ENCODE measurements at regions not wholly inside any gene's neighbourhood (a gene's known extent, or its start where the extent isn't known, plus 50 kb on each side); places are given as distances from the start of the nearest gene placed in this dataset.

DNA sequence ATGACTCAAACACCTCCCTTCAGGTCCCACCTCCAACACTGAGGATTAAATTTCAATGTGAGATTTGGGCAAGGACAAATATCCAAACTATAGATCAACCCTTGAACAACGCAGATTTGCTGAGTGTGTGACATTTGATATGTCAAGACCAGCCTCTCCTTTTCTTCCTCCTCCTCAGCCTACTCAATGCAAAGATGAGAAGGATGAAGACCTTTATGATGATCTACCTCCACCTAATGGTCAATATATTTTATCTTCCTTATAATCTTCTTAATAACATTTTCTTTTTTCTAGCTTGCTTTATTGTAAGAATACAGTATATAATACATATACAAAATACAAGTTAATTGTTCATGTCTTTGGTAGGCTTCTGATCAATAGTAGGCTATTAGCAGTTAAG, 67.5 kb upstream of the MPPED2 start:
- Histone ChIP-seq H3K36me3 (replicated peaks; ENCODE audit: insufficient read depth, low read depth) (no peaks in the 10 kb centered on the region), H3K4me1 (ENCODE audit: insufficient read depth) (no peaks in the 10 kb centered on the region), H4K20me1 (ENCODE audit: insufficient read depth, poor library complexity, severe bottlenecking) (no peaks in the 10 kb centered on the region), H2AFZ (no peak overlapping the region), H3K9me2 (replicated peaks; ENCODE audit: insufficient read depth) (no peaks in the 10 kb centered on the region), H3K9me3 (ENCODE audit: low read depth) (no peaks in the 10 kb centered on the region), H3K27ac (no peak overlapping the region), H3K79me2 (no peaks in the 10 kb centered on the region), H3K4me3 (no peak overlapping the region), H3K4me2 (no peak overlapping the region), H3K27me3 (no peaks in the 10 kb centered on the region)
- no peak for DNase-seq (ENCODE audit: low spot score)
- TF ChIP-seq, protein P1, sequence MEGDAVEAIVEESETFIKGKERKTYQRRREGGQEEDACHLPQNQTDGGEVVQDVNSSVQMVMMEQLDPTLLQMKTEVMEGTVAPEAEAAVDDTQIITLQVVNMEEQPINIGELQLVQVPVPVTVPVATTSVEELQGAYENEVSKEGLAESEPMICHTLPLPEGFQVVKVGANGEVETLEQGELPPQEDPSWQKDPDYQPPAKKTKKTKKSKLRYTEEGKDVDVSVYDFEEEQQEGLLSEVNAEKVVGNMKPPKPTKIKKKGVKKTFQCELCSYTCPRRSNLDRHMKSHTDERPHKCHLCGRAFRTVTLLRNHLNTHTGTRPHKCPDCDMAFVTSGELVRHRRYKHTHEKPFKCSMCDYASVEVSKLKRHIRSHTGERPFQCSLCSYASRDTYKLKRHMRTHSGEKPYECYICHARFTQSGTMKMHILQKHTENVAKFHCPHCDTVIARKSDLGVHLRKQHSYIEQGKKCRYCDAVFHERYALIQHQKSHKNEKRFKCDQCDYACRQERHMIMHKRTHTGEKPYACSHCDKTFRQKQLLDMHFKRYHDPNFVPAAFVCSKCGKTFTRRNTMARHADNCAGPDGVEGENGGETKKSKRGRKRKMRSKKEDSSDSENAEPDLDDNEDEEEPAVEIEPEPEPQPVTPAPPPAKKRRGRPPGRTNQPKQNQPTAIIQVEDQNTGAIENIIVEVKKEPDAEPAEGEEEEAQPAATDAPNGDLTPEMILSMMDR (IDR thresholded peaks at IDR 0.05; ENCODE audit: poor library complexity): no peak
- TF ChIP-seq EZH2phosphoT487 (IDR thresholded peaks at IDR 0.05; ENCODE audit: low read depth, severe bottlenecking, unreplicated experiment) (no peak), EZH2 (IDR thresholded peaks at IDR 0.05; ENCODE audit: borderline replicate concordance) (no peak)
- 79% methylated on average over 1 of the region's 1 CpG for WGBS (ENCODE audit: low lambda C conversion rate, missing lambda C conversion rate)

DNA sequence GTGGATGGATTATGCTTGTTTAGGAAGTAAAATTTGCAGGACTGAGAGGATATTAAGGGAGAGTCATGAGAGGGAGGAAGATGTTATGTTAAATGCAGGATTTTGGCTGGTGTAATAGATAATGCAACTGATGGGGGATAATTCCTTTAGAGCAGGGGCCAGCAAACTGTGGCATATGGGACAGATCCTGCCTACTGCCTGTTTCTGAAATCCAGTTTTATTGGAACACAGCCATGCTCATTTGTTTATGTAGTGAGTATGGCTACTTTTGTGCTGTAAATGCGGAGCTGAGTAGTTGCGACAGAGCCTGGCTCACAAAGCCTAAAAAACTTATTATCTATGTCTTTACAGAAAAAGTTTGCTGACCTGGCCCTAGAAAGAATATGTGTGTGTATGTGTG, 66.6 kb upstream of the MPPED2 start:
- Histone ChIP-seq H3K4me1 (ENCODE audit: insufficient read depth) (no peaks in the 10 kb centered on the region), H2AFZ (no peak overlapping the region), H3K4me3 (no peak overlapping the region), H3K36me3 (replicated peaks; ENCODE audit: insufficient read depth, low read depth) (no peaks in the 10 kb centered on the region), H3K4me2 (no peak overlapping the region), H3K27ac (no peak overlapping the region), H4K20me1 (ENCODE audit: insufficient read depth, poor library complexity, severe bottlenecking) (no peaks in the 10 kb centered on the region), H3K9me2 (replicated peaks; ENCODE audit: insufficient read depth) (no peaks in the 10 kb centered on the region), H3K9me3 (ENCODE audit: low read depth) (no peaks in the 10 kb centered on the region), H3K27me3 (no peaks in the 10 kb centered on the region), H3K79me2 (no peaks in the 10 kb centered on the region)
- TF ChIP-seq EZH2phosphoT487 (IDR thresholded peaks at IDR 0.05; ENCODE audit: low read depth, severe bottlenecking, unreplicated experiment): no peak
- TF ChIP-seq, protein P1 (IDR thresholded peaks at IDR 0.05; ENCODE audit: poor library complexity): no peak
- TF ChIP-seq EZH2 (IDR thresholded peaks at IDR 0.05; ENCODE audit: borderline replicate concordance): no peak
- WGBS (ENCODE audit: low lambda C conversion rate, missing lambda C conversion rate): 78% methylated on average over 2 of the region's 2 CpGs
- peak; percentile 4 for DNase-seq (ENCODE audit: low spot score)

DNA sequence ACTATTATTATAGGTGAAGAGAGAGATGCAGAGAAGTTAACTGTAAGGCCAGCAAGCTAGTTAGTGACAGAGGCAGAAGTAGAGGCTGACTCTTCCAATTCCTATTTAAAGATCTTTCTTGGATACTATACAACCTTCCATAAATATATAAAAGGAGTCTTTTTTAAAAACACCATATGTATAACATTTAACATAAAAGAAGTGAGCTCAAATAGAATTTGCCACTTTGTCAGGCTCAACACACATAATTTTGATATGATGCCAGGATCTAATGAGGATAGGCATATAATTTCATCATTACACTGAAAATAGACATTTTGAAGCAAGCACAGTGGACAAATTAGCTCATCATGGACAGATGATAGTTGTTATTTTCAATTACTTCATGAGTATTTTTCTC, 64.1 kb upstream of the MPPED2 start:
- no peak for DNase-seq (ENCODE audit: low spot score)
- Histone ChIP-seq H4K20me1 (ENCODE audit: insufficient read depth, poor library complexity, severe bottlenecking) (no peaks in the 10 kb centered on the region), H3K79me2 (no peaks in the 10 kb centered on the region), H3K9me3 (ENCODE audit: low read depth) (no peaks in the 10 kb centered on the region), H3K4me1 (ENCODE audit: insufficient read depth) (no peaks in the 10 kb centered on the region), H3K27ac (no peak overlapping the region), H3K4me2 (no peak overlapping the region), H2AFZ (no peak overlapping the region), H3K9me2 (replicated peaks; ENCODE audit: insufficient read depth) (no peaks in the 10 kb centered on the region), H3K4me3 (no peak overlapping the region), H3K27me3 (no peaks in the 10 kb centered on the region), H3K36me3 (replicated peaks; ENCODE audit: insufficient read depth, low read depth) (no peaks in the 10 kb centered on the region)
- TF ChIP-seq EZH2 (IDR thresholded peaks at IDR 0.05; ENCODE audit: borderline replicate concordance) (no peak), EZH2phosphoT487 (IDR thresholded peaks at IDR 0.05; ENCODE audit: low read depth, severe bottlenecking, unreplicated experiment) (no peak)
- TF ChIP-seq, protein P1 (IDR thresholded peaks at IDR 0.05; ENCODE audit: poor library complexity): no peak

All from hepatocyte (in vitro differentiated cells).